Neural cell (in vitro differentiated cells): ENCODE measurements at regions not wholly inside any gene's neighbourhood (a gene's known extent, or its start where the extent isn't known, plus 50 kb on each side); places are given as distances from the start of the nearest gene placed in this dataset.

Source experiments
- POLR2AphosphoS5 ChIP-seq: IDR thresholded peaks from 2 replicates; pipeline ENCODE4 v1.6.1; 2012
- RAD21 ChIP-seq: fragments of 450-650 bp; conservative IDR thresholded peaks from 2 replicates; pipeline ENCODE4 v1.6.1; 2014; ENCODE audit warnings: antibody characterized with exemption, mild to moderate bottlenecking, moderate library complexity
- SMC3 ChIP-seq: fragments of 450-650 bp; conservative IDR thresholded peaks from 2 replicates; pipeline ENCODE4 v1.6.1; 2014; ENCODE audit warnings: antibody characterized with exemption, mild to moderate bottlenecking, moderate library complexity; ENCODE audit not compliant: poor library complexity
- TF ChIP-seq, protein P1 (sequence below): fragments of 450-650 bp; IDR thresholded peaks from 2 replicates; pipeline ENCODE4 v1.5.1; 2014; ENCODE audit warnings: antibody characterized with exemption, mild to moderate bottlenecking, moderate library complexity; ENCODE audit not compliant: poor library complexity, severe bottlenecking

DNA sequence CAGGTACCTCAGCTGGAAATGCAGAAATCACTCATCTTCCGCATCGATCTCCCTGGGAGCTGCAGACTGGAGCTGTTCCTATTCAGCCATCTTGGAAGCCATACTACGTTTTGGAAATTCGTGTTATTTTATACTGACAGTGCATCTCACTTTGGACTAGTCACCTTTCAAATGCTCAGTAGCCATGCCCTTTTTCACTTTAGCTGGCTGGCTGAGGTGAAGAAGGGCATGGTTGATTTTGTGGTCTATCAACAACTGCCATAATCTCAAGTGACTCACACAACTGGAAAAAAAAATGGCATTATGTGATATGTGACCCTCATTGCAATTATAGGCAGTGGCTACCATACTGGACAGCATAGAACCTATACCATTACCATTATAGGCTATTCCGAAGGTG, 100.5 kb downstream of the CCDC71L start:
- no peak for TF ChIP-seq RAD21
- TF ChIP-seq, protein P1, sequence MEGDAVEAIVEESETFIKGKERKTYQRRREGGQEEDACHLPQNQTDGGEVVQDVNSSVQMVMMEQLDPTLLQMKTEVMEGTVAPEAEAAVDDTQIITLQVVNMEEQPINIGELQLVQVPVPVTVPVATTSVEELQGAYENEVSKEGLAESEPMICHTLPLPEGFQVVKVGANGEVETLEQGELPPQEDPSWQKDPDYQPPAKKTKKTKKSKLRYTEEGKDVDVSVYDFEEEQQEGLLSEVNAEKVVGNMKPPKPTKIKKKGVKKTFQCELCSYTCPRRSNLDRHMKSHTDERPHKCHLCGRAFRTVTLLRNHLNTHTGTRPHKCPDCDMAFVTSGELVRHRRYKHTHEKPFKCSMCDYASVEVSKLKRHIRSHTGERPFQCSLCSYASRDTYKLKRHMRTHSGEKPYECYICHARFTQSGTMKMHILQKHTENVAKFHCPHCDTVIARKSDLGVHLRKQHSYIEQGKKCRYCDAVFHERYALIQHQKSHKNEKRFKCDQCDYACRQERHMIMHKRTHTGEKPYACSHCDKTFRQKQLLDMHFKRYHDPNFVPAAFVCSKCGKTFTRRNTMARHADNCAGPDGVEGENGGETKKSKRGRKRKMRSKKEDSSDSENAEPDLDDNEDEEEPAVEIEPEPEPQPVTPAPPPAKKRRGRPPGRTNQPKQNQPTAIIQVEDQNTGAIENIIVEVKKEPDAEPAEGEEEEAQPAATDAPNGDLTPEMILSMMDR: no peak
- TF ChIP-seq SMC3: no peak
- no peak for TF ChIP-seq POLR2AphosphoS5
